MM.1S (cell line): ENCODE measurements at regions not wholly inside any gene's neighbourhood (a gene's known extent, or its start where the extent isn't known, plus 50 kb on each side); places are given as distances from the start of the nearest gene placed in this dataset.

Source experiments
- DNase-seq: peaks from one replicate; pipeline ENCODE4 v3.0.0-alpha.2; 2015
- H2AFZ ChIP-seq: fragments of 300-600 bp; sonication (generic); 2 replicates; pipeline ENCODE4 v1.6.0; 2016; ENCODE audit warnings: antibody characterized with exemption, low read length
- H3F3A ChIP-seq: fragments of 300-600 bp; sonication (generic); 2 replicates; pipeline ENCODE4 v1.6.1; 2016; ENCODE audit warnings: mild to moderate bottlenecking, antibody characterized with exemption, low read length, moderate library complexity, mixed read lengths; ENCODE audit not compliant: insufficient read depth
- H3K27ac ChIP-seq: fragments of 300-600 bp; sonication (generic); 2 replicates; pipeline ENCODE4 v1.5.1; 2016; ENCODE audit warnings: mild to moderate bottlenecking, low read length
- H3K27me3 ChIP-seq: fragments of 300-600 bp; sonication (generic); replicated peaks from 2 replicates; pipeline ENCODE4 v1.6.0; 2016; ENCODE audit warnings: low read length; ENCODE audit not compliant: insufficient read depth
- H3K36me3 ChIP-seq: fragments of 300-600 bp; sonication (generic); replicated peaks from 2 replicates; pipeline ENCODE4 v1.6.1; 2016; ENCODE audit warnings: mild to moderate bottlenecking, low read length, mixed read lengths; ENCODE audit not compliant: insufficient read depth
- H3K4me1 ChIP-seq: fragments of 300-600 bp; sonication (generic); 2 replicates; pipeline ENCODE4 v1.6.1; 2016; ENCODE audit warnings: low read length, mixed read lengths
- H3K4me2 ChIP-seq: fragments of 300-600 bp; sonication (generic); 2 replicates; pipeline ENCODE4 v1.6.0; 2016; ENCODE audit warnings: low read depth, low read length
- H3K4me3 ChIP-seq: fragments of 300-600 bp; sonication (generic); 2 replicates; pipeline ENCODE4 v1.5.1; 2016; ENCODE audit warnings: low read length, mixed read lengths
- H3K79me2 ChIP-seq: fragments of 300-600 bp; sonication (generic); 2 replicates; pipeline ENCODE4 v1.6.1; 2016; ENCODE audit warnings: mixed run types, low read length, mixed read lengths
- H3K9ac ChIP-seq: fragments of 300-600 bp; sonication (generic); 2 replicates; pipeline ENCODE4 v1.6.1; 2016; ENCODE audit warnings: low read length, mixed read lengths
- H3K9me2 ChIP-seq: fragments of 300-600 bp; sonication (generic); replicated peaks from 2 replicates; pipeline ENCODE4 v1.6.1; 2016; ENCODE audit warnings: mild to moderate bottlenecking, low read length, mixed read lengths; ENCODE audit not compliant: insufficient read depth
- H3K9me3 ChIP-seq: fragments of 300-600 bp; sonication (generic); replicated peaks from 2 replicates; pipeline ENCODE4 v1.6.1; 2016; ENCODE audit warnings: mild to moderate bottlenecking, low read length, mixed read lengths; ENCODE audit not compliant: insufficient read depth
- H4K20me1 ChIP-seq: fragments of 300-600 bp; sonication (generic); 2 replicates; pipeline ENCODE4 v1.6.1; 2016; ENCODE audit warnings: mild to moderate bottlenecking, low read length, moderate library complexity, mixed read lengths; ENCODE audit not compliant: insufficient read depth
- CTCF ChIP-seq: fragments of 300-600 bp; sonication (generic); IDR thresholded peaks from 2 replicates; pipeline ENCODE4 v1.5.1; 2016; ENCODE audit warnings: antibody characterized with exemption, low read length, mixed read lengths
- EZH2 ChIP-seq: fragments of 300-600 bp; sonication (generic); optimal IDR thresholded peaks from 2 replicates; pipeline ENCODE3; 2017; ENCODE audit warnings: low read depth, mild to moderate bottlenecking, antibody characterized with exemption, low read length, mixed read lengths
- EZH2phosphoT487 ChIP-seq: fragments of 300-600 bp; sonication (generic); IDR thresholded peaks from 2 replicates; pipeline ENCODE4 v1.6.1; 2018; ENCODE audit warnings: antibody characterized with exemption, low read length

DNA sequence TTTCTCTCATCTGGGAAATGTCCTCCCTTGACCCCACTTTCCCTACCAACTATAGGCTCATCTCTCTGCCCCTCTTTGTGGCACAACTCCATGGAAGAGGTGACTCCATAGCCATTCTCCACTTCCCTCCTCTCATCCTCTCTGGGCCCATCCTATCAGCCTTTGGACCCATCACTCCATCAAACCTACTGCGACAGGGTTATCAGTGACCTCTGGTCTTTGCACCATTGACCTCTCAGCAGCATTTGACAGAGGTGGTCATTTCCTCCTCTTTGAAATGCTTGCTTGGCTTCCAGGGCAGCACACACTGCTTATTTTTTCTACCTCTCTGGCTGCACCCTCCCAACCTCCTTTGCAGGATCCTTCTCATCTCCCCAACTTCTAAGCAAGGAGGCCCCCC is 113.1 kb upstream of the SLC25A36 start:
- no peaks in the 10 kb centered on the region for H4K20me1 ChIP-seq
- no peaks in the 10 kb centered on the region for H3K9me2 ChIP-seq
- TF ChIP-seq EZH2phosphoT487: no peak
- TF ChIP-seq CTCF: no peak
- no peaks in the 10 kb centered on the region for H3K79me2 ChIP-seq
- no peaks in the 10 kb centered on the region for H3K9me3 ChIP-seq
- DNase-seq: no peak
- no peak overlapping the region for H3K9ac ChIP-seq
- H3K4me1 ChIP-seq: peaks cover 8% of the 10 kb centered on the region
- H3K36me3 ChIP-seq: no peaks in the 10 kb centered on the region
- H3K27ac ChIP-seq: no peak overlapping the region
- H3K4me2 ChIP-seq: no peak overlapping the region
- H3F3A ChIP-seq: no peaks in the 10 kb centered on the region
- no peaks in the 10 kb centered on the region for H3K27me3 ChIP-seq
- H2AFZ ChIP-seq: no peak overlapping the region
- H3K4me3 ChIP-seq: no peak overlapping the region

DNA sequence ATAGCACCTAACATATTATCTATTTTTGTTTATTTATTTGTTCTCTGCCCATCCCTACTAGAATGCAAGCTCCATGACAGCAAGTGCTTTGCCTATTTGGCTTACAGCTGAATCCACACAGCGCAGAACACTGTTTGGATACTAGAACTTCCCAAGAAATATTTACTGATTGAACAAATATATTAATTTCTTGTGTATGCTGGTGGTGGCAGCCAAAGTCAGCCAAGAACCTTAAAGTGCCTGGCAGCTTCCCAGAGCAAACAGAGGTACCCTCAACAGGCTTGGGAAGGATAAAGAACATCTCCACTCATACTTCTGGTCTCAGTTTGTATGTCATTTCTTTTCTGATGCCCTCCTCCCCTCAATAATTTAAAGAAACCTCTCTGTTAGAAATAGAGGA is 111.8 kb upstream of the SLC25A36 start:
- Histone ChIP-seq H3K27me3 (no peaks in the 10 kb centered on the region), H3K9me3 (no peaks in the 10 kb centered on the region), H2AFZ (no peak overlapping the region), H3K9me2 (no peaks in the 10 kb centered on the region), H3F3A (no peaks in the 10 kb centered on the region), H3K27ac (no peak overlapping the region), H3K9ac (no peak overlapping the region), H4K20me1 (no peaks in the 10 kb centered on the region), H3K4me3 (no peak overlapping the region), H3K4me1 (peaks cover 12% of the 10 kb centered on the region), H3K4me2 (no peak overlapping the region), H3K36me3 (no peaks in the 10 kb centered on the region), H3K79me2 (no peaks in the 10 kb centered on the region)
- no peak for DNase-seq
- no peak for TF ChIP-seq EZH2phosphoT487
- no peak for TF ChIP-seq EZH2
- no peak for TF ChIP-seq CTCF

- Histone ChIP-seq H3K36me3 (no peaks in the 10 kb centered on the region), H3K27ac (no peak overlapping the region), H3K4me3 (no peak overlapping the region), H2AFZ (no peak overlapping the region), H3K27me3 (no peaks in the 10 kb centered on the region), H3K79me2 (no peaks in the 10 kb centered on the region), H4K20me1 (no peaks in the 10 kb centered on the region), H3F3A (no peaks in the 10 kb centered on the region), H3K4me2 (no peak overlapping the region), H3K9ac (no peak overlapping the region), H3K9me3 (no peaks in the 10 kb centered on the region), H3K4me1 (peaks cover 12% of the 10 kb centered on the region), H3K9me2 (no peaks in the 10 kb centered on the region)
- DNase-seq: no peak
- no peak for TF ChIP-seq EZH2
- TF ChIP-seq EZH2phosphoT487: no peak
- TF ChIP-seq CTCF: no peak
Observed at GRCh38 chr3:140830391-140830790, 111.2 kb upstream of the SLC25A36 start.
